H1 (cell line): ENCODE measurements at regions not wholly inside any gene's neighbourhood (a gene's known extent, or its start where the extent isn't known, plus 50 kb on each side); places are given as distances from the start of the nearest gene placed in this dataset.

Experiments used
- CTCF ChIA-PET: fragments of 300-600 bp; sonication (Branson Sonifier 250); formaldehyde crosslinking; loops from one replicate; lab custom pipeline; 2021; ENCODE audit not compliant: partially characterized antibody; lab: Charles Lee
- POLR2A ChIA-PET: fragments of 300-600 bp; sonication (Branson Sonifier 250); formaldehyde crosslinking; loops from one replicate; lab custom pipeline; 2021; ENCODE audit warnings: inconsistent platforms; ENCODE audit not compliant: partially characterized antibody; lab: Charles Lee
- DNase-seq, 2 experiments: peaks; one replicate each; pipeline versions ENCODE4 v3.0.0 to v3.0.0-alpha.2; 2010 to 2022; ENCODE audit warnings: low spot score in 2 of 2, low read depth in 1 of 2, mixed read lengths in 1 of 2
- FAIRE-seq: peaks from 2 replicates; lab custom pipeline; 2011; peaks lifted over from hg19 to GRCh38; lab: Jason Lieb, UNC
- H2AFZ ChIP-seq: 2 replicates; pipeline ENCODE4 v1.8.1; 2012; ENCODE audit warnings: low read length, inconsistent platforms
- H2AK5ac ChIP-seq: 2 replicates; pipeline ENCODE4 v1.6.1; 2013; ENCODE audit warnings: low read depth, low read length
- H2BK120ac ChIP-seq: replicated peaks from 2 replicates; pipeline ENCODE3; 2013; ENCODE audit warnings: low read depth, low read length, inconsistent platforms
- H2BK12ac ChIP-seq: 2 replicates; pipeline ENCODE4 v1.6.1; 2013; ENCODE audit warnings: low read depth, low read length
- H2BK15ac ChIP-seq: 2 replicates; pipeline ENCODE4 v1.6.1; 2013; ENCODE audit warnings: low read length
- H2BK20ac ChIP-seq: 2 replicates; pipeline ENCODE4 v1.6.1; 2013; ENCODE audit warnings: low read length
- H2BK5ac ChIP-seq: 2 replicates; pipeline ENCODE4 v1.6.1; 2013; ENCODE audit warnings: low read depth, low read length
- H3K14ac ChIP-seq: 2 replicates; pipeline ENCODE4 v1.6.1; 2013; ENCODE audit warnings: inconsistent platforms; ENCODE audit not compliant: insufficient read length
- H3K18ac ChIP-seq: 2 replicates; pipeline ENCODE4 v1.6.1; 2013; ENCODE audit warnings: low read length; ENCODE audit errors: extremely low read depth
- H3K23ac ChIP-seq: 2 replicates; pipeline ENCODE4 v1.6.1; 2013; ENCODE audit warnings: inconsistent platforms; ENCODE audit not compliant: insufficient read length
- H3K23me2 ChIP-seq: 2 replicates; pipeline ENCODE4 v1.6.1; 2013; ENCODE audit warnings: low read depth, low read length
- H3K27ac ChIP-seq: 2 replicates; pipeline ENCODE4 v1.6.1; 2011; ENCODE audit warnings: low read depth, low read length, inconsistent platforms
- H3K27me3 ChIP-seq, 4 experiments: replicated peaks in 1 of 4; 1 replicate in 1 of 4; 2 replicates in 3 of 4; pipeline versions ENCODE4 v1.6.1 to v1.8.1; 2011 to 2013; ENCODE audit warnings: low read length in 3 of 4, mild to moderate bottlenecking in 3 of 4, inconsistent platforms in 2 of 4, mixed read lengths in 2 of 4, moderate library complexity in 1 of 4; ENCODE audit not compliant: control insufficient read depth in 3 of 4, insufficient read depth in 3 of 4; ENCODE audit errors: extremely low read depth in 1 of 4
- H3K36me3 ChIP-seq, 4 experiments: 2 replicates each; pipeline versions ENCODE4 v1.6.1 to v1.8.1; 2011 to 2013; ENCODE audit warnings: mild to moderate bottlenecking in 4 of 4, low read length in 3 of 4, moderate library complexity in 2 of 4, control low read depth in 1 of 4, inconsistent platforms in 1 of 4; ENCODE audit not compliant: insufficient read depth in 4 of 4, control insufficient read depth in 2 of 4
- H3K4ac ChIP-seq: replicated peaks from 2 replicates; pipeline ENCODE3; 2013; ENCODE audit warnings: low read length, low read depth, mixed read lengths, inconsistent platforms; ENCODE audit not compliant: insufficient read length
- H3K4me1 ChIP-seq, 4 experiments: replicated peaks in 1 of 4; 1 replicate in 1 of 4; 2 replicates in 3 of 4; pipeline versions ENCODE4 v1.6.1 to v1.8.1; 2011 to 2013; ENCODE audit warnings: low read length in 3 of 4, inconsistent platforms in 2 of 4, mixed read lengths in 1 of 4; ENCODE audit not compliant: insufficient read depth in 4 of 4, control insufficient read depth in 3 of 4
- H3K4me2 ChIP-seq, 2 experiments: 2 replicates each; pipeline versions ENCODE4 v1.6.1 to v1.8.1; 2011 to 2013; ENCODE audit warnings: low read depth in 2 of 2, low read length in 2 of 2, control low read depth in 1 of 2, inconsistent platforms in 1 of 2, mild to moderate bottlenecking in 1 of 2; ENCODE audit not compliant: insufficient read depth in 1 of 2
- H3K4me3 ChIP-seq, 4 experiments: fragments of 200-600, 300-600 bp in 1 of 4; sonication (generic), shearing (Covaris generic), sonication (Bioruptor Twin) in 1 of 4; 2 replicates each; pipeline versions ENCODE4 v1.5.1 to v1.8.1; 2011 to 2016; ENCODE audit warnings: low read length in 4 of 4, low read depth in 3 of 4, control low read depth in 2 of 4, inconsistent platforms in 2 of 4, mild to moderate bottlenecking in 2 of 4, mixed read lengths in 1 of 4, moderate library complexity in 1 of 4; ENCODE audit not compliant: insufficient read depth in 2 of 4; ENCODE audit errors: extremely low read depth in 1 of 4
- H3K56ac ChIP-seq: replicated peaks from 2 replicates; pipeline ENCODE3; 2013; ENCODE audit warnings: low read depth, mild to moderate bottlenecking, mixed read lengths, low read length, inconsistent platforms; ENCODE audit not compliant: insufficient read length
- H3K79me1 ChIP-seq: 2 replicates; pipeline ENCODE4 v1.6.1; 2013; ENCODE audit warnings: low read depth, low read length, control low read depth
- H3K79me2 ChIP-seq, 2 experiments: 2 replicates each; pipeline versions ENCODE4 v1.6.1 to v1.8.1; 2012 to 2013; ENCODE audit warnings: low read length in 2 of 2, mild to moderate bottlenecking in 2 of 2, inconsistent platforms in 1 of 2; ENCODE audit not compliant: insufficient read depth in 2 of 2, control insufficient read depth in 1 of 2
- H3K9ac ChIP-seq, 4 experiments: replicated peaks in 1 of 4; 1 replicate in 1 of 4; 2 replicates in 3 of 4; pipeline versions ENCODE4 v1.6.1 to v1.8.1; 2011 to 2013; ENCODE audit warnings: low read depth in 3 of 4, low read length in 3 of 4, control low read depth in 2 of 4, mild to moderate bottlenecking in 2 of 4, moderate library complexity in 2 of 4, inconsistent platforms in 1 of 4; ENCODE audit errors: extremely low read depth in 1 of 4
- H3K9me3 ChIP-seq, 2 experiments: 2 replicates each; pipeline versions ENCODE4 v1.6.1 to v1.8.1; 2012 to 2013; ENCODE audit warnings: mild to moderate bottlenecking in 2 of 2, moderate library complexity in 2 of 2, control low read depth in 1 of 2, inconsistent platforms in 1 of 2, low read depth in 1 of 2, low read length in 1 of 2, mixed read lengths in 1 of 2; ENCODE audit not compliant: insufficient read depth in 2 of 2
- H4K20me1 ChIP-seq, 2 experiments: replicated peaks in 1 of 2; 2 replicates each; pipeline versions ENCODE3 to v1.8.1; 2011 to 2013; ENCODE audit warnings: inconsistent platforms in 2 of 2, low read length in 2 of 2, mild to moderate bottlenecking in 1 of 2; ENCODE audit not compliant: insufficient read depth in 2 of 2, control insufficient read depth in 1 of 2
- H4K5ac ChIP-seq: 2 replicates; pipeline ENCODE4 v1.6.1; 2013; ENCODE audit warnings: low read length, low read depth, mixed read lengths, inconsistent platforms; ENCODE audit not compliant: insufficient read length
- H4K8ac ChIP-seq: 2 replicates; pipeline ENCODE4 v1.8.0; 2013; ENCODE audit warnings: mild to moderate bottlenecking, moderate library complexity, low read length, inconsistent platforms; ENCODE audit not compliant: insufficient read depth; ENCODE audit errors: extremely low read depth
- H4K91ac ChIP-seq: replicated peaks from 2 replicates; pipeline ENCODE3; 2013; ENCODE audit warnings: low read length, mixed read lengths, inconsistent platforms; ENCODE audit not compliant: insufficient read length
- BRCA1 ChIP-seq: IDR thresholded peaks from 2 replicates; pipeline ENCODE4 v1.6.1; 2012; ENCODE audit warnings: low read depth, low read length, improper control_type of control experiment
- CBX5 ChIP-seq: fragments of 300-800, 300-1000 bp; sonication (generic); IDR thresholded peaks from 2 replicates; pipeline ENCODE4 v1.7.1; 2016; ENCODE audit warnings: antibody characterized with exemption, low read length, low read depth
- CEBPB ChIP-seq: IDR thresholded peaks from 2 replicates; pipeline ENCODE4 v1.6.1; 2012; ENCODE audit warnings: low read depth, low read length
- CREB1 ChIP-seq: IDR thresholded peaks from 2 replicates; pipeline ENCODE4 v1.6.1; 2012; ENCODE audit warnings: inconsistent platforms
- CTBP2 ChIP-seq: IDR thresholded peaks from 2 replicates; pipeline ENCODE4 v1.7.0; 2011; ENCODE audit warnings: borderline replicate concordance, mild to moderate bottlenecking, moderate library complexity, mixed read lengths, low read length; ENCODE audit not compliant: insufficient read depth, insufficient read length
- FOSL1 ChIP-seq: IDR thresholded peaks from 2 replicates; pipeline ENCODE4 v1.6.1; 2011; ENCODE audit warnings: mild to moderate bottlenecking, low read depth, low read length, moderate library complexity; ENCODE audit not compliant: insufficient read depth
- GTF2F1 ChIP-seq: IDR thresholded peaks from 2 replicates; pipeline ENCODE4 v1.6.1; 2012; ENCODE audit warnings: low read depth, low read length, improper control_type of control experiment, borderline replicate concordance
- HDAC6 ChIP-seq: IDR thresholded peaks from one replicate; pipeline ENCODE4 v1.7.1; 2012; ENCODE audit warnings: low read depth, mild to moderate bottlenecking, inconsistent platforms, low read length, moderate library complexity
- JUN ChIP-seq: IDR thresholded peaks from 2 replicates; pipeline ENCODE4 v1.6.1; 2011; ENCODE audit warnings: low read depth, mild to moderate bottlenecking, improper control_type of control experiment, low read length
- JUND ChIP-seq: IDR thresholded peaks from 2 replicates; pipeline ENCODE4 v1.6.1; 2011; ENCODE audit warnings: mild to moderate bottlenecking, improper control_type of control experiment, low read length
- PHF8 ChIP-seq: fragments of 200-600 bp; sonication (generic); conservative IDR thresholded peaks from 2 replicates; pipeline ENCODE4 v1.7.1; 2012; ENCODE audit warnings: low read depth, mild to moderate bottlenecking, inconsistent platforms, low read length, moderate library complexity
- SAP30 ChIP-seq: fragments of 300-600 bp; sonication (generic); IDR thresholded peaks from 2 replicates; pipeline ENCODE4 v1.7.1; 2012; ENCODE audit warnings: low read length, moderate library complexity, mild to moderate bottlenecking, inconsistent platforms; ENCODE audit not compliant: insufficient read depth, insufficient replicate concordance
- SIRT6 ChIP-seq: IDR thresholded peaks from one replicate; pipeline ENCODE4 v1.7.1; 2012; ENCODE audit warnings: low read length, inconsistent platforms
- TBP ChIP-seq: IDR thresholded peaks from 2 replicates; pipeline ENCODE4 v1.6.1; 2011; ENCODE audit warnings: low read depth, low read length, improper control_type of control experiment
- TEAD4 ChIP-seq: IDR thresholded peaks from 2 replicates; pipeline ENCODE4 v1.6.1; 2012; ENCODE audit warnings: low read depth, low read length, inconsistent platforms, mixed read lengths
- TF ChIP-seq, protein P1 (sequence below): IDR thresholded peaks from 2 replicates; pipeline ENCODE4 v1.6.1; 2012; ENCODE audit warnings: low read length, inconsistent platforms

DNA sequence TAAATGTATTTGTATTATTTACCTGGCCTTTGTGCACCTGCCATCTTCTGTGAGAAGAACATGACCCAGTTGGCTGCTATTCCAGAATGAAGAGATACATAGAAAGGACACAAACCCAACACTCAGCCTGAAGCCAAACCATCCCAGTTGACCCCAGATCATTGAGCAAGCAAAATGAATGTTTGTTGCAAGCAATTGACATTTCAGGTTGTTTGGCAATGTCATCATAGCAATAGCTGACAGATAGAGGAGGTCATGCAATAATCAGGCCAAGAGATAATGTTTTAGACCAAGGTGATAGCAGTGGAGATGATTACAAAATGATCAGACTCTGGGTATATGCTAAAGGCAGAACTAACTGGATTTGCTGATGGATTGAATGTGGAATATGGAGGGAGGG lies 71.2 kb upstream of the TMEM164 start:
- H3K79me1 ChIP-seq: no peaks in the 10 kb centered on the region
- no peak overlapping the region for H4K8ac ChIP-seq
- H2BK5ac ChIP-seq: no peak overlapping the region
- H3K23me2 ChIP-seq: no peaks in the 10 kb centered on the region
- H3K18ac ChIP-seq: no peak overlapping the region
- no peaks in the 10 kb centered on the region for H3K36me3 ChIP-seq
- no peak overlapping the region for H3K4me3 ChIP-seq
- no peak overlapping the region for H3K27ac ChIP-seq
- no peak overlapping the region for H3K4ac ChIP-seq
- H3K4me2 ChIP-seq: no peak overlapping the region
- no peak overlapping the region for H2BK12ac ChIP-seq
- H3K9me3 ChIP-seq: no peaks in the 10 kb centered on the region
- no peak overlapping the region for H4K5ac ChIP-seq
- no peak overlapping the region for H2BK20ac ChIP-seq
- FAIRE-seq (no peak), DNase-seq (no peak)
- CTCF ChIA-PET: no interaction called here
- no peak overlapping the region for H3K56ac ChIP-seq
- H2BK120ac ChIP-seq: no peak overlapping the region
- H4K20me1 ChIP-seq: no peaks in the 10 kb centered on the region
- no peak overlapping the region for H2AK5ac ChIP-seq
- no peak overlapping the region for H3K23ac ChIP-seq
- H4K91ac ChIP-seq: no peak overlapping the region
- no peak overlapping the region for H3K14ac ChIP-seq
- POLR2A ChIA-PET: no interaction called here
- H3K27me3 ChIP-seq: no peaks in the 10 kb centered on the region
- H3K79me2 ChIP-seq: no peaks in the 10 kb centered on the region
- H3K4me1 ChIP-seq: no peaks in the 10 kb centered on the region
- H3K9ac ChIP-seq: no peak overlapping the region
- H2AFZ ChIP-seq: no peak overlapping the region
- H2BK15ac ChIP-seq: no peak overlapping the region
- no peak for TF ChIP-seq PHF8
- TF ChIP-seq TBP: no peak
- no peak for TF ChIP-seq CBX5
- TF ChIP-seq BRCA1: no peak
- no peak for TF ChIP-seq FOSL1
- no peak for TF ChIP-seq CTBP2
- no peak for TF ChIP-seq CEBPB
- no peak for TF ChIP-seq SIRT6
- TF ChIP-seq TEAD4: no peak
- TF ChIP-seq HDAC6: no peak
- TF ChIP-seq CREB1: no peak
- no peak for TF ChIP-seq JUND
- TF ChIP-seq SAP30: no peak
- TF ChIP-seq GTF2F1: no peak
- TF ChIP-seq, protein P1, sequence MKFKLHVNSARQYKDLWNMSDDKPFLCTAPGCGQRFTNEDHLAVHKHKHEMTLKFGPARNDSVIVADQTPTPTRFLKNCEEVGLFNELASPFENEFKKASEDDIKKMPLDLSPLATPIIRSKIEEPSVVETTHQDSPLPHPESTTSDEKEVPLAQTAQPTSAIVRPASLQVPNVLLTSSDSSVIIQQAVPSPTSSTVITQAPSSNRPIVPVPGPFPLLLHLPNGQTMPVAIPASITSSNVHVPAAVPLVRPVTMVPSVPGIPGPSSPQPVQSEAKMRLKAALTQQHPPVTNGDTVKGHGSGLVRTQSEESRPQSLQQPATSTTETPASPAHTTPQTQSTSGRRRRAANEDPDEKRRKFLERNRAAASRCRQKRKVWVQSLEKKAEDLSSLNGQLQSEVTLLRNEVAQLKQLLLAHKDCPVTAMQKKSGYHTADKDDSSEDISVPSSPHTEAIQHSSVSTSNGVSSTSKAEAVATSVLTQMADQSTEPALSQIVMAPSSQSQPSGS: no peak
- TF ChIP-seq JUN: no peak
